ENCODE measurements at regions not wholly inside any gene's neighbourhood (a gene's known extent, or its start where the extent isn't known, plus 50 kb on each side); places are given as distances from the start of the nearest gene placed in this dataset.

DNA sequence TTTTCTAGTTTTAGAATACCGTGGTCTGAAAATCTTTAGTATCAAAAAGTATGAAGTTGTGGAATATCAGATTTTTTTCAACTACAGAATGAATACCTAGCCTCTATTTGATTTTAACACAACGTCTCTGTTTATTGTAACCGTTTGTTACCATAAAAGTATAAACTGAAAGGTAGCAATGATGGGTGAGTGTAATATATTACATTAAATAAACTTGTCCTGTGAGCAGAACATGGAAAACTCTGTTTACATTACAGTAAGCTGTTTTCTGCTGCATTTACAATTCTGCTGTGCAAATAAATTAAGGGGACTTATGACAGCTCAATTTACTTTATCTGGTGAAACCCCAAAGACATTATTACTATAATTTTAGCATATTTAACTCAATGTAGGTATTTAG, 62.5 kb downstream of the CHRM3 start:
- Mint-ChIP-seq H3K27ac (ENCODE audit: unreplicated experiment) (no peak overlapping the region), H3K9me3 (ENCODE audit: low read depth, unreplicated experiment) (peaks cover 5% of the 10 kb centered on the region), H3K4me3 (ENCODE audit: low read depth, unreplicated experiment) (no peak overlapping the region), H3K36me3 (ENCODE audit: insufficient read depth, unreplicated experiment) (no peaks in the 10 kb centered on the region), H3K27me3 (ENCODE audit: unreplicated experiment) (no peaks in the 10 kb centered on the region), H3K4me1 (ENCODE audit: low read depth, unreplicated experiment) (no peaks in the 10 kb centered on the region)
- CTCF ChIA-PET, result interaction anchor here (0.6 kb wide), 1 partner anchor 1219 kb away, joined by 5 read pairs; no protein-coding TSS in a partner anchor
- no TSS peak for BruUV-seq (replicated peaks)
- TF ChIP-seq CTCF (IDR thresholded peaks at IDR 0.05; ENCODE audit: unreplicated experiment), result no peak
- no peak for DNase-seq
- intact Hi-C loops (cut with micrococcal nuclease; ENCODE audit: unreplicated experiment), result no loop called here

- Mint-ChIP-seq H3K9me3 (ENCODE audit: low read depth, unreplicated experiment) (peaks cover 4% of the 10 kb centered on the region), H3K36me3 (ENCODE audit: insufficient read depth, unreplicated experiment) (no peaks in the 10 kb centered on the region), H3K27ac (ENCODE audit: unreplicated experiment) (no peak overlapping the region), H3K4me1 (ENCODE audit: low read depth, unreplicated experiment) (peaks cover 8% of the 10 kb centered on the region), H3K4me3 (ENCODE audit: low read depth, unreplicated experiment) (no peak overlapping the region), H3K27me3 (ENCODE audit: unreplicated experiment) (no peaks in the 10 kb centered on the region)
- CTCF ChIA-PET, result no interaction called here
- BruUV-seq (replicated peaks), result no TSS peak
- TF ChIP-seq CTCF (IDR thresholded peaks at IDR 0.05; ENCODE audit: unreplicated experiment), result no peak
- intact Hi-C loops (cut with micrococcal nuclease; ENCODE audit: unreplicated experiment), result no loop called here
- no peak for DNase-seq
These were observed 69.4 kb downstream of the CHRM3 start for GRCh38 chr1:239455743-239456142.

DNA sequence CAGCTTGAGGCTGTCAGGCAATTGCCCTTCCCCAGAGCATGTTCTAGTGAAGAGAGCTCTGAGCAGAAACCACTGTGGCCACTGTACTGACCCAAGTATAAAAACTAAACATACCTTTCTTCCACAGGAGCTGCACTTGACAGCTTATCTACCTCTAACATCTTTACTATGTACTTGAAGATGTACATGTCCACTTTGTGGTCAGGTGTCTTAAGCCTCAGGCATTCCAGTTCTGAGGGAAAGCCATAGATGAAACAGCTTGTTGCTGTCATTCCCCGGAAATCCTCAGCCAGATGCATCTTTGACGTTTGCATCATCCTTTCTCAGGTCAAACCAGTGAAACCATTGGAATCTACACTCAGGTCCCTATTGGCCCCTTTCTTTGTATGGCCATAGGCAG, 70.4 kb downstream of the CHRM3 start:
- H3K27me3 Mint-ChIP-seq (ENCODE audit: unreplicated experiment), result no peaks in the 10 kb centered on the region
- H3K4me1 Mint-ChIP-seq (ENCODE audit: low read depth, unreplicated experiment), result peaks cover 8% of the 10 kb centered on the region
- TF ChIP-seq CTCF (IDR thresholded peaks at IDR 0.05; ENCODE audit: unreplicated experiment), result no peak
- BruUV-seq (replicated peaks), result no TSS peak
- H3K36me3 Mint-ChIP-seq (ENCODE audit: insufficient read depth, unreplicated experiment), result no peaks in the 10 kb centered on the region
- no peak for DNase-seq
- CTCF ChIA-PET, result interaction anchor here (1.6 kb wide), 1 partner anchor 33 kb away, joined by 3 read pairs; no protein-coding TSS in a partner anchor
- H3K27ac Mint-ChIP-seq (ENCODE audit: unreplicated experiment), result no peak overlapping the region
- H3K4me3 Mint-ChIP-seq (ENCODE audit: low read depth, unreplicated experiment), result no peak overlapping the region
- intact Hi-C loops (cut with micrococcal nuclease; ENCODE audit: unreplicated experiment), result no loop called here
- peaks cover 4% of the 10 kb centered on the region for H3K9me3 Mint-ChIP-seq (ENCODE audit: low read depth, unreplicated experiment)

- no peaks in the 10 kb centered on the region for H3K36me3 Mint-ChIP-seq (ENCODE audit: insufficient read depth, unreplicated experiment)
- peaks cover 4% of the 10 kb centered on the region for H3K9me3 Mint-ChIP-seq (ENCODE audit: low read depth, unreplicated experiment)
- H3K4me3 Mint-ChIP-seq (ENCODE audit: low read depth, unreplicated experiment), result peak overlapping the region; percentile 51
- intact Hi-C loops (cut with micrococcal nuclease; ENCODE audit: unreplicated experiment), result no loop called here
- CTCF ChIA-PET, result interaction anchor here (1.6 kb wide), 1 partner anchor 32 kb away, joined by 3 read pairs; no protein-coding TSS in a partner anchor
- H3K27ac Mint-ChIP-seq (ENCODE audit: unreplicated experiment), result peak overlapping the region; percentile 20
- no peaks in the 10 kb centered on the region for H3K27me3 Mint-ChIP-seq (ENCODE audit: unreplicated experiment)
- DNase-seq, result no peak
- H3K4me1 Mint-ChIP-seq (ENCODE audit: low read depth, unreplicated experiment), result peaks cover 8% of the 10 kb centered on the region
- TF ChIP-seq CTCF (IDR thresholded peaks at IDR 0.05; ENCODE audit: unreplicated experiment), result no peak
- no TSS peak for BruUV-seq (replicated peaks)
These were observed 71.2 kb downstream of the CHRM3 start for GRCh38 chr1:239457491-239458143.
